GM18873 (cell line): ENCODE measurements at regions not wholly inside any gene's neighbourhood (a gene's known extent, or its start where the extent isn't known, plus 50 kb on each side); places are given as distances from the start of the nearest gene placed in this dataset.

ENCODE experiments used
- ATAC-seq: cut with Tn5 transposase; IDR thresholded peaks from one replicate; pipeline ENCODE4 v1.9.1; 2021; ENCODE audit warnings: mild to moderate bottlenecking, moderate library complexity, moderate number of reproducible peaks; ENCODE audit not compliant: unreplicated experiment, low FRiP score

GRCh38 chr5:115379622-115380344 lies 83.3 kb upstream of the CCDC112 start:
- ATAC-seq: no peak

GRCh38 chr5:115378754-115379153 lies 82.3 kb upstream of the CCDC112 start:
- ATAC-seq: no peak

- no peak for ATAC-seq
These were observed 81.2 kb upstream of the CCDC112 start for GRCh38 chr5:115377468-115378217.

- no peak for ATAC-seq
These were observed 79.4 kb upstream of the CCDC112 start for GRCh38 chr5:115375893-115376292.

- no peak for ATAC-seq
These were observed 77.8 kb upstream of the CCDC112 start for GRCh38 chr5:115374057-115374775.

GRCh38 chr5:115372146-115372545 lies 75.7 kb upstream of the CCDC112 start:
- no peak for ATAC-seq

GRCh38 chr5:115369430-115370144 lies 73.1 kb upstream of the CCDC112 start:
- no peak for ATAC-seq

- no peak for ATAC-seq
These were observed 69.8 kb upstream of the CCDC112 start for GRCh38 chr5:115366223-115366622.

GRCh38 chr5:115363879-115364278 lies 67.4 kb upstream of the CCDC112 start:
- no peak for ATAC-seq

GRCh38 chr5:115360046-115360685 lies 63.7 kb upstream of the CCDC112 start:
- no peak for ATAC-seq

- no peak for ATAC-seq
These were observed 59.4 kb upstream of the CCDC112 start for GRCh38 chr5:115355767-115356381.

- ATAC-seq: no peak
These were observed 58.6 kb upstream of the CCDC112 start for GRCh38 chr5:115355095-115355494.

- no peak for ATAC-seq
These were observed 57.8 kb upstream of the CCDC112 start for GRCh38 chr5:115354246-115354645.

- ATAC-seq: no peak
These were observed 56.1 kb upstream of the CCDC112 start for GRCh38 chr5:115352571-115352970.

GRCh38 chr5:115351356-115352195 lies 55.1 kb upstream of the CCDC112 start:
- ATAC-seq: no peak

GRCh38 chr5:115350894-115351293 lies 54.4 kb upstream of the CCDC112 start:
- no peak for ATAC-seq

GRCh38 chr5:115349001-115349817 lies 52.8 kb upstream of the CCDC112 start:
- ATAC-seq: no peak

- ATAC-seq: no peak
These were observed 51.7 kb upstream of the CCDC112 start for GRCh38 chr5:115348175-115348574.
